NCI-H2196 treated with DMSO at 0.1 percent for 48 hours (cell line): ENCODE measurements at regions not wholly inside any gene's neighbourhood (a gene's known extent, or its start where the extent isn't known, plus 50 kb on each side); places are given as distances from the start of the nearest gene placed in this dataset.

ENCODE experiments used
- DNase-seq: peaks from one replicate; lab custom pipeline; 2025; ENCODE audit not compliant: unreplicated experiment; lab: John Stamatoyannopoulos, UW

- DNase-seq: no peak
Measured at GRCh38 chr16:86389566-86390328, 120.6 kb upstream of the FOXF1 start.

GRCh38 chr16:86390335-86390734, 120.0 kb upstream of the FOXF1 start:
- no peak for DNase-seq

- DNase-seq: no peak
Measured at GRCh38 chr16:86391486-86391885, 118.8 kb upstream of the FOXF1 start.

- no peak for DNase-seq
Measured at GRCh38 chr16:86391984-86392383, 118.3 kb upstream of the FOXF1 start.

GRCh38 chr16:86392436-86393152, 117.7 kb upstream of the FOXF1 start:
- DNase-seq: no peak

- DNase-seq: no peak
Measured at GRCh38 chr16:86393907-86394626, 116.3 kb upstream of the FOXF1 start.

- no peak for DNase-seq
Measured at GRCh38 chr16:86395477-86395876, 114.8 kb upstream of the FOXF1 start.

- no peak for DNase-seq
Measured at GRCh38 chr16:86396422-86396821, 113.9 kb upstream of the FOXF1 start.

GRCh38 chr16:86396901-86397311, 113.4 kb upstream of the FOXF1 start:
- no peak for DNase-seq

- no peak for DNase-seq
Measured at GRCh38 chr16:86398201-86398600, 112.1 kb upstream of the FOXF1 start.

GRCh38 chr16:86398622-86399021, 111.7 kb upstream of the FOXF1 start:
- no peak for DNase-seq

GRCh38 chr16:86401126-86401525, 109.2 kb upstream of the FOXF1 start:
- no peak for DNase-seq

GRCh38 chr16:86403085-86403484, 107.2 kb upstream of the FOXF1 start:
- DNase-seq: no peak

GRCh38 chr16:86403541-86404163, 106.7 kb upstream of the FOXF1 start:
- no peak for DNase-seq

- no peak for DNase-seq
Measured at GRCh38 chr16:86404678-86405077, 105.6 kb upstream of the FOXF1 start.

- DNase-seq: no peak
Measured at GRCh38 chr16:86405319-86405718, 105.0 kb upstream of the FOXF1 start.

GRCh38 chr16:86406056-86406455, 104.3 kb upstream of the FOXF1 start:
- no peak for DNase-seq

GRCh38 chr16:86408685-86409084, 101.6 kb upstream of the FOXF1 start:
- DNase-seq: no peak

- DNase-seq: no peak
Measured at GRCh38 chr16:86410081-86410480, 100.2 kb upstream of the FOXF1 start.

GRCh38 chr16:86410529-86410928, 99.8 kb upstream of the FOXF1 start:
- DNase-seq: no peak

- DNase-seq: no peak
Measured at GRCh38 chr16:86411897-86412296, 98.4 kb upstream of the FOXF1 start.
